GM18505 (cell line): ENCODE measurements at regions not wholly inside any gene's neighbourhood (a gene's known extent, or its start where the extent isn't known, plus 50 kb on each side); places are given as distances from the start of the nearest gene placed in this dataset.

Experiments used
- ATAC-seq: cut with Tn5 transposase; IDR thresholded peaks from one replicate; pipeline ENCODE4 v1.9.1; 2021; ENCODE audit not compliant: unreplicated experiment
- POLR2A ChIP-seq: IDR thresholded peaks from 4 replicates; pipeline ENCODE4 v1.6.1; 2011; ENCODE audit warnings: borderline replicate concordance; ENCODE audit not compliant: insufficient read depth, insufficient read length; ENCODE audit errors: extremely low read depth

GRCh38 chr6:11442495-11442894 lies 95.1 kb upstream of the TMEM170B start:
- no peak for ATAC-seq
- TF ChIP-seq POLR2A: no peak

- no peak for TF ChIP-seq POLR2A
- ATAC-seq: no peak
Observed at GRCh38 chr6:11439876-11440275, 97.7 kb upstream of the TMEM170B start.

- no peak for ATAC-seq
- no peak for TF ChIP-seq POLR2A
Observed at GRCh38 chr6:11439017-11439420, 98.5 kb upstream of the TMEM170B start.

- TF ChIP-seq POLR2A: no peak
- ATAC-seq: no peak
Observed at GRCh38 chr6:11437824-11438459, 99.6 kb upstream of the TMEM170B start.

- no peak for TF ChIP-seq POLR2A
- ATAC-seq: no peak
Observed at GRCh38 chr6:11436508-11437096, 100.9 kb upstream of the TMEM170B start.

GRCh38 chr6:11434565-11435326 lies 102.8 kb upstream of the TMEM170B start:
- ATAC-seq: no peak
- TF ChIP-seq POLR2A: no peak

- no peak for TF ChIP-seq POLR2A
- no peak for ATAC-seq
Observed at GRCh38 chr6:11433860-11434259, 103.7 kb upstream of the TMEM170B start.

- no peak for ATAC-seq
- no peak for TF ChIP-seq POLR2A
Observed at GRCh38 chr6:11432713-11433450, 104.7 kb upstream of the TMEM170B start.

GRCh38 chr6:11432091-11432490 lies 105.5 kb upstream of the TMEM170B start:
- no peak for TF ChIP-seq POLR2A
- ATAC-seq: no peak

GRCh38 chr6:11431455-11431937 lies 106.1 kb upstream of the TMEM170B start:
- no peak for TF ChIP-seq POLR2A

GRCh38 chr6:11430036-11430435 lies 107.5 kb upstream of the TMEM170B start:
- no peak for TF ChIP-seq POLR2A
- no peak for ATAC-seq

More at GRCh38 chr6:11431455-11431937, 106.1 kb upstream of the TMEM170B start:
- ATAC-seq: no peak

GRCh38 chr6:11429577-11429976 lies 108.0 kb upstream of the TMEM170B start:
- no peak for ATAC-seq
- no peak for TF ChIP-seq POLR2A

- ATAC-seq: peak; percentile 48
- no peak for TF ChIP-seq POLR2A
Observed at GRCh38 chr6:11428895-11429294, 108.7 kb upstream of the TMEM170B start.

- TF ChIP-seq POLR2A: no peak
- no peak for ATAC-seq
Observed at GRCh38 chr6:11428371-11428770, 109.2 kb upstream of the TMEM170B start.

GRCh38 chr6:11427723-11428245 lies 109.8 kb upstream of the TMEM170B start:
- TF ChIP-seq POLR2A: no peak
- ATAC-seq: no peak
